HG02759 (cell line): ENCODE measurements at regions not wholly inside any gene's neighbourhood (a gene's known extent, or its start where the extent isn't known, plus 50 kb on each side); places are given as distances from the start of the nearest gene placed in this dataset.
"Not testable (repeated sequence)": the region's sequence is repeated elsewhere in the genome, so short reads cannot be mapped to it uniquely, and the experiment has no call there.

Experiments used
- ATAC-seq: cut with Tn5 transposase; IDR thresholded peaks from one replicate; pipeline ENCODE4 v1.9.1; 2021; ENCODE audit warnings: mild to moderate bottlenecking, moderate library complexity; ENCODE audit not compliant: unreplicated experiment

- not testable (repeated sequence) for ATAC-seq
Measured at GRCh38 chr2:87691899-87692592, 55.8 kb upstream of the PLGLB2 start.

DNA sequence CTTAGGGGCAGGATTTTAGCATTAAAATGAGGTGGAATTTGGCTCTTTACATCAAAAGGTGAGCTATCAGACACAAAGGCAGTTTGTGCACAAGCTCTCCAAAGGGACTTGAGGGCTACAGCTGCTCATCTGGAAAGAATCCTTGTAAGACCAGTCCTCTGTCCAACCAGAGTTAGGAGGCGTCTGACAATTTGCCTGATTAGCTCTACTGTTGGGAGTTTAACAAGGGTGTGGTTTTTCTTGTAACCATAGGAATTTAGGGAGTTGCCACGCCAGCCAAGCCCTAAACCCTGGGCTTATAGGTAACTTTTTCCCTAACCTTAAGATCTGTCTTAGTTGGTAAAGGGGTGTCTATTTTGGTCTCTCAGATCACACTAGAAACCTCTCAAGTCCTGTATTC is 55.0 kb upstream of the PLGLB2 start:
- ATAC-seq, result not testable (repeated sequence)

- not testable (repeated sequence) for ATAC-seq
Measured at GRCh38 chr2:87693882-87694281, 54.0 kb upstream of the PLGLB2 start.

- not testable (repeated sequence) for ATAC-seq
Measured at GRCh38 chr2:87695596-87696323, 52.1 kb upstream of the PLGLB2 start.
